GM06990 (cell line): ENCODE measurements at regions not wholly inside any gene's neighbourhood (a gene's known extent, or its start where the extent isn't known, plus 50 kb on each side); places are given as distances from the start of the nearest gene placed in this dataset.
A peak's percentile ranks its signal among the peaks of the same experiment; 100 is the strongest.

Experiments
- DNase-seq: peaks from one replicate; pipeline ENCODE4 v3.0.0-alpha.2; 2011; ENCODE audit not compliant: insufficient read length; ENCODE audit errors: extremely low read depth
- H3K27me3 ChIP-seq: replicated peaks from 2 replicates; pipeline ENCODE4 v1.6.0; 2011; ENCODE audit warnings: low read length; ENCODE audit not compliant: control insufficient read depth, insufficient read depth
- H3K36me3 ChIP-seq: 2 replicates; pipeline ENCODE4 v1.5.1; 2011; ENCODE audit warnings: low read length; ENCODE audit not compliant: control insufficient read depth, insufficient read depth
- H3K4me3 ChIP-seq: replicated peaks from 2 replicates; pipeline ENCODE4 v1.5.1; 2011; ENCODE audit warnings: low read depth, mild to moderate bottlenecking, control low read depth, low read length
- CTCF ChIP-seq: IDR thresholded peaks from 2 replicates; pipeline ENCODE4 v1.5.1; 2011; ENCODE audit warnings: low read length, control low read depth, mild to moderate bottlenecking, inconsistent platforms; ENCODE audit not compliant: insufficient read depth, poor library complexity, severe bottlenecking

GRCh38 chr12:67449591-67450052, 180.5 kb downstream of the CAND1 start:
- Histone ChIP-seq H3K27me3 (no peaks in the 10 kb centered on the region), H3K4me3 (no peak overlapping the region), H3K36me3 (no peaks in the 10 kb centered on the region)
- DNase-seq: peak; percentile 51
- no peak for TF ChIP-seq CTCF

GRCh38 chr12:67450441-67450840, 181.3 kb downstream of the CAND1 start:
- TF ChIP-seq CTCF: no peak
- Histone ChIP-seq H3K36me3 (no peaks in the 10 kb centered on the region), H3K4me3 (no peak overlapping the region), H3K27me3 (no peaks in the 10 kb centered on the region)
- no peak for DNase-seq

- Histone ChIP-seq H3K4me3 (no peak overlapping the region), H3K36me3 (no peaks in the 10 kb centered on the region), H3K27me3 (no peaks in the 10 kb centered on the region)
- no peak for TF ChIP-seq CTCF
- no peak for DNase-seq
Measured at GRCh38 chr12:67451206-67451605, 182.0 kb downstream of the CAND1 start.

- TF ChIP-seq CTCF: no peak
- Histone ChIP-seq H3K4me3 (no peak overlapping the region), H3K36me3 (no peaks in the 10 kb centered on the region), H3K27me3 (no peaks in the 10 kb centered on the region)
- DNase-seq: peak; percentile 77
Measured at GRCh38 chr12:67452119-67452805, 183.1 kb downstream of the CAND1 start.

- no peaks in the 10 kb centered on the region for H3K36me3 ChIP-seq
- H3K27me3 ChIP-seq: no peaks in the 10 kb centered on the region
- H3K4me3 ChIP-seq: no peak overlapping the region
- TF ChIP-seq CTCF: no peak
- no peak for DNase-seq
Measured at GRCh38 chr12:67453191-67453590, 184.0 kb downstream of the CAND1 start.

GRCh38 chr12:67455236-67455635, 186.1 kb downstream of the CAND1 start:
- TF ChIP-seq CTCF: no peak
- Histone ChIP-seq H3K27me3 (no peaks in the 10 kb centered on the region), H3K4me3 (no peak overlapping the region), H3K36me3 (no peaks in the 10 kb centered on the region)
- DNase-seq: no peak
